Loucy (cell line): ENCODE measurements at regions not wholly inside any gene's neighbourhood (a gene's known extent, or its start where the extent isn't known, plus 50 kb on each side); places are given as distances from the start of the nearest gene placed in this dataset.

Source experiments
- H2AFZ ChIP-seq: fragments of 200-600 bp; sonication (generic); 2 replicates; pipeline ENCODE4 v1.6.0; 2016; ENCODE audit warnings: antibody characterized with exemption, mild to moderate bottlenecking, low read length, moderate library complexity
- H3F3A ChIP-seq: fragments of 200-600 bp; 2 replicates; pipeline ENCODE4 v1.6.0; 2016; ENCODE audit warnings: antibody characterized with exemption, low read depth, mild to moderate bottlenecking
- H3K27me3 ChIP-seq: fragments of 200-600 bp; sonication (generic); 2 replicates; pipeline ENCODE4 v1.6.1; 2014; ENCODE audit warnings: low read length, mild to moderate bottlenecking; ENCODE audit not compliant: insufficient read depth, poor library complexity, severe bottlenecking
- H3K36me3 ChIP-seq: fragments of 200-600 bp; sonication (generic); 2 replicates; pipeline ENCODE4 v1.6.1; 2016; ENCODE audit warnings: low read length; ENCODE audit not compliant: insufficient read depth
- H3K4me1 ChIP-seq: fragments of 200-600 bp; sonication (generic); 2 replicates; pipeline ENCODE4 v1.5.1; 2014; ENCODE audit warnings: low read length, mild to moderate bottlenecking; ENCODE audit not compliant: insufficient read depth, poor library complexity, severe bottlenecking
- H3K4me2 ChIP-seq: fragments of 200-600 bp; sonication (generic); 2 replicates; pipeline ENCODE4 v1.6.0; 2014; ENCODE audit warnings: antibody characterized with exemption, low read length, low read depth, mild to moderate bottlenecking; ENCODE audit not compliant: poor library complexity, severe bottlenecking
- H3K4me3 ChIP-seq: fragments of 200-600 bp; sonication (generic); 2 replicates; pipeline ENCODE4 v1.5.1; 2014; ENCODE audit warnings: low read length, mild to moderate bottlenecking, mixed read lengths; ENCODE audit not compliant: poor library complexity, severe bottlenecking
- H3K79me2 ChIP-seq: fragments of 200-600 bp; sonication (generic); 2 replicates; pipeline ENCODE4 v1.6.1; 2014; ENCODE audit warnings: low read length; ENCODE audit not compliant: insufficient read depth
- H3K9ac ChIP-seq: fragments of 200-600 bp; sonication (generic); 2 replicates; pipeline ENCODE4 v1.6.0; 2014; ENCODE audit warnings: mild to moderate bottlenecking, low read depth, low read length, moderate library complexity; ENCODE audit not compliant: poor library complexity, severe bottlenecking
- H3K9me2 ChIP-seq: fragments of 200-600 bp; sonication (generic); replicated peaks from 2 replicates; pipeline ENCODE4 v1.6.1; 2016; ENCODE audit warnings: low read depth, low read length, mixed read lengths
- H3K9me3 ChIP-seq: fragments of 200-600 bp; sonication (generic); 2 replicates; pipeline ENCODE4 v1.6.1; 2014; ENCODE audit warnings: mild to moderate bottlenecking, antibody characterized with exemption, low read length, low read depth; ENCODE audit not compliant: insufficient read depth
- H4K20me1 ChIP-seq: fragments of 200-600 bp; sonication (generic); 2 replicates; pipeline ENCODE4 v1.6.0; 2014; ENCODE audit warnings: antibody characterized with exemption, low read length, mild to moderate bottlenecking; ENCODE audit not compliant: insufficient read depth, poor library complexity, severe bottlenecking
- EZH2phosphoT487 ChIP-seq: fragments of 200-600 bp; IDR thresholded peaks from 2 replicates; pipeline ENCODE4 v1.6.1; 2018; ENCODE audit warnings: antibody characterized with exemption, mild to moderate bottlenecking, moderate library complexity, borderline replicate concordance
- TF ChIP-seq, protein P1 (sequence below): fragments of 200-600 bp; sonication (generic); conservative IDR thresholded peaks from 2 replicates; pipeline ENCODE4 v1.5.1; 2014; ENCODE audit warnings: mild to moderate bottlenecking, antibody characterized with exemption, low read length

DNA sequence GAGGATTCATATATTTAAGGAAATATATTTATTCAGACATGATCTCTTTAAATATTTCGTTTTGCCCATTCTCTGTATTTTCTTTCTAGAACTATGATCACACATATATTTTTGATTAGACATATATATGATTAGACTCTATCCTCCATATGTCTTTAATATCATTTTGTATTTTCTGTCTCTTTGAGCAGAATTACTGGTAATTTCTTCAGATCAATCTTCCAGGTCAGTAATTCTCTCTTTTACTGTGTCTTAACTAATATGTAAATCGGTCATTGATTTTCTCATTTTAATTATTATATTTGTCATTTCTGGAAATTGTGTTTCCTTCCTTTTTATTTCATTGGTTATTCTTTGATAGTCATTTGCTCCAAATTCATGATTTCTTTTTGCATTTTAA, 586.2 kb downstream of the NR2F2 start:
- Histone ChIP-seq H3K36me3 (no peaks in the 10 kb centered on the region), H3K9me2 (no peaks in the 10 kb centered on the region), H3K4me3 (no peak overlapping the region), H3F3A (no peaks in the 10 kb centered on the region), H3K27me3 (no peaks in the 10 kb centered on the region), H3K4me1 (no peaks in the 10 kb centered on the region), H3K9ac (no peak overlapping the region), H3K79me2 (no peaks in the 10 kb centered on the region), H3K4me2 (no peak overlapping the region), H2AFZ (no peak overlapping the region), H4K20me1 (no peaks in the 10 kb centered on the region), H3K9me3 (no peaks in the 10 kb centered on the region; the same call in 1 of the 2 replicates)
- no peak for TF ChIP-seq EZH2phosphoT487
- TF ChIP-seq, protein P1, sequence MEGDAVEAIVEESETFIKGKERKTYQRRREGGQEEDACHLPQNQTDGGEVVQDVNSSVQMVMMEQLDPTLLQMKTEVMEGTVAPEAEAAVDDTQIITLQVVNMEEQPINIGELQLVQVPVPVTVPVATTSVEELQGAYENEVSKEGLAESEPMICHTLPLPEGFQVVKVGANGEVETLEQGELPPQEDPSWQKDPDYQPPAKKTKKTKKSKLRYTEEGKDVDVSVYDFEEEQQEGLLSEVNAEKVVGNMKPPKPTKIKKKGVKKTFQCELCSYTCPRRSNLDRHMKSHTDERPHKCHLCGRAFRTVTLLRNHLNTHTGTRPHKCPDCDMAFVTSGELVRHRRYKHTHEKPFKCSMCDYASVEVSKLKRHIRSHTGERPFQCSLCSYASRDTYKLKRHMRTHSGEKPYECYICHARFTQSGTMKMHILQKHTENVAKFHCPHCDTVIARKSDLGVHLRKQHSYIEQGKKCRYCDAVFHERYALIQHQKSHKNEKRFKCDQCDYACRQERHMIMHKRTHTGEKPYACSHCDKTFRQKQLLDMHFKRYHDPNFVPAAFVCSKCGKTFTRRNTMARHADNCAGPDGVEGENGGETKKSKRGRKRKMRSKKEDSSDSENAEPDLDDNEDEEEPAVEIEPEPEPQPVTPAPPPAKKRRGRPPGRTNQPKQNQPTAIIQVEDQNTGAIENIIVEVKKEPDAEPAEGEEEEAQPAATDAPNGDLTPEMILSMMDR, result no peak

DNA sequence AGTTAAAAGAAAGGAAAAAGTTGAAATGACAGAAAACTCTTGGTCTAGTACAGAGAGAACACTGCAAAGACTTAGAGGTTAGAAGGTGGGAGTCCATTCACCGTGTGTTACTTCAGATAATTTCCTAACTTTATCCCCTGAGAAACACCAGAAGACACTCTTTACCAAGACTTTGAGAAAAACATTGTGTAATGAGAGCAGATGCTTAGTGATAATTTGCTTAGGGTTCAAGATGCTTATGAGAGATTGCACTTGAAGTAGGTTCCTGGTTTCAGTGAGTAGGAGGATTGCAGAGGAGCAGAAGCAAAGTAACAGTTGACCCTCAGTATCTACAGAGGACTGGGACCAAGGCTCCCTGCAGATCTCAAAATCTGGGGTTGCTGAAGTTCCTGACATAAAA, 594.1 kb downstream of the NR2F2 start:
- H3K9me3 ChIP-seq, result no peaks in the 10 kb centered on the region
- H3K79me2 ChIP-seq, result no peaks in the 10 kb centered on the region
- TF ChIP-seq EZH2phosphoT487, result no peak
- TF ChIP-seq, protein P1, result no peak
- H2AFZ ChIP-seq, result no peak overlapping the region
- no peaks in the 10 kb centered on the region for H4K20me1 ChIP-seq
- no peak overlapping the region for H3K4me3 ChIP-seq
- H3K9ac ChIP-seq, result no peak overlapping the region
- no peaks in the 10 kb centered on the region for H3F3A ChIP-seq
- no peaks in the 10 kb centered on the region for H3K9me2 ChIP-seq
- H3K4me1 ChIP-seq, result no peaks in the 10 kb centered on the region
- H3K27me3 ChIP-seq, result no peaks in the 10 kb centered on the region
- H3K4me2 ChIP-seq, result no peak overlapping the region
- H3K36me3 ChIP-seq, result no peaks in the 10 kb centered on the region

DNA sequence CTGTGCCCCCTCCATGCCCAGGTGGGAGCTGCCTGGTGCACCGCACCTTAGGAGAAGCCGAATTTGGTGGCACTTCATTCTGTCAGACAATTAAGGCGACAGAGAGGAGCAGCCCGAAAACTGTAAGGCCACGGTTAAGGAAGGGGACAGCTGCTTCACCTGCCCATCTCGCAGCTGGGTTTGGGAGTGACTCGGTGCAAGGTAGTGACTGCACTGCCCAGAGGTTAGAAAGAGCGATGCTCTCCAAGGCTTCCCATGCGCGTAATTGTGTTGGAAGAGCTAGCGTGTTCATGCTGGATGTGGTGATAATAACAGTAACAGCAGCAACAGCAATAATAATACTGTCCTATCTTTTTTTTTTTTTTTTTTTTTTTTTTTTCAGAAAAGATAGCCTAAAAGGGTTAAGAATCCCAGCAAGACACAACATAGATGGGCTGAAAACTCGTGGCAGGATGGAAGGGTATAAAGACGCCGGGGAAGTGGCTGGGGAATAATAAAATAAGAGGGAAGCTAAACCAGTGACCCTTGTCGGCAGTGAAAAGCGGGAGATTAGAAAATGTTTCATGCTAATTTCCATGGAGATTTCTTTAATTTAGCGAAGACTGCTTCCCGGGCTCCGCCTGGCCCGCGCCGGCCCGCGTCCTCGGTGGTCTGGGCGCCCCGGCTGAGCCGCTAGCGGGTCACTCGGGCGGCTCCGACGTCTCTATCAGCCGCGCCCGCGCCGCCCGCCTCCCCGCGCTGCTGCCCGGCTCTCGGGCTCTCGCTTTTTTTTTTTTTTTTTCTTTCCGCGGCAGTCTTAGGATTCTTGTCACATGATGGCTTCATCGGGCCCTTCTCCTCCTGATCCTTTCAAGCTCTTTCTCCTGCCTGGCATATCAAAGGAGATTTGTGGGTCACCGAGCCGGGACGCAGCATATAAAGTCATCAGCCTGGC, 617.1 kb downstream of the NR2F2 start:
- Histone ChIP-seq H3K79me2 (no peaks in the 10 kb centered on the region), H4K20me1 (no peaks in the 10 kb centered on the region), H3K9me3 (no peaks in the 10 kb centered on the region), H2AFZ (no peak overlapping the region), H3K4me1 (no peaks in the 10 kb centered on the region), H3F3A (no peaks in the 10 kb centered on the region), H3K36me3 (no peaks in the 10 kb centered on the region), H3K9ac (no peak overlapping the region), H3K9me2 (no peaks in the 10 kb centered on the region), H3K4me3 (no peak overlapping the region), H3K4me2 (no peak overlapping the region), H3K27me3 (no peaks in the 10 kb centered on the region)
- no peak for TF ChIP-seq EZH2phosphoT487
- TF ChIP-seq, protein P1, result no peak
